Transverse colon (tissue), 4 donors: ENCODE measurements at regions not wholly inside any gene's neighbourhood (a gene's known extent, or its start where the extent isn't known, plus 50 kb on each side); places are given as distances from the start of the nearest gene placed in this dataset.

Experiments used
- DNase-seq: peaks from one replicate; pipeline ENCODE4 v3.0.0-alpha.2; 2019
- H3K27ac ChIP-seq, 4 donors: fragments of 200-600 bp; sonication (generic); 2 replicates each; pipeline ENCODE4 v1.5.1; 2016 to 2018; ENCODE audit warnings: inconsistent platforms in 4 of 4
- H3K27me3 ChIP-seq: fragments of 200-600 bp; sonication (generic); 2 replicates; pipeline ENCODE4 v1.5.1; 2017; ENCODE audit warnings: inconsistent platforms
- H3K36me3 ChIP-seq, 4 donors: fragments of 200-600 bp; sonication (generic); 2 replicates each; pipeline ENCODE4 v1.5.1; 2017 to 2019; ENCODE audit warnings: inconsistent platforms in 4 of 4
- H3K4me1 ChIP-seq, 4 donors: fragments of 200-600 bp; sonication (generic); 2 replicates each; pipeline ENCODE4 v1.5.1; 2017 to 2020; ENCODE audit warnings: inconsistent platforms in 4 of 4
- H3K4me3 ChIP-seq, 4 donors: fragments of 200-600 bp; sonication (generic); 1 replicate in 1 of 4; 2 replicates in 3 of 4; pipeline versions ENCODE4 v1.5.1 to v1.6.1; 2017 to 2019; ENCODE audit warnings: inconsistent platforms in 4 of 4
- H3K9me3 ChIP-seq, 2 donors: fragments of 200-600 bp; sonication (generic); 2 replicates each; pipeline ENCODE4 v1.5.1; 2017 to 2019; ENCODE audit warnings: inconsistent platforms in 2 of 2
- EP300 ChIP-seq: sonication (generic); formaldehyde crosslinking; IDR thresholded peaks from one replicate; pipeline ENCODE4 v1.6.1; 2017; ENCODE audit warnings: antibody characterized with exemption, low read depth
- POLR2A ChIP-seq: fragments of 450-650 bp; IDR thresholded peaks from one replicate; pipeline ENCODE4 v1.6.1; 2016; ENCODE audit warnings: antibody characterized with exemption, mild to moderate bottlenecking, moderate library complexity
- POLR2AphosphoS5 ChIP-seq, 3 donors: sonication (generic); formaldehyde crosslinking; IDR thresholded peaks; one replicate each; pipeline ENCODE4 v1.6.1; 2016; ENCODE audit warnings: antibody characterized with exemption in 3 of 3
- WGBS, 2 donors: methylation state at CpG; one replicate each; pipeline ENCODE4 v1.1.5; 2018; ENCODE audit warnings: low coverage in 1 of 2; 5-methylcytosine and 5-hydroxymethylcytosine counted together
- in situ Hi-C, 4 donors: fragments of 200-750 bp; cut with MboI; loops; one replicate each; pipeline versions ENCODE4 v1.15.0 to v1.15.1; 2017; ENCODE audit warnings: low sequenced_read_pairs in 3 of 4, low pct_ligation_motif_present in 1 of 4, low pct_unique_long_range_greater_than_20kb in 1 of 4
- intact Hi-C: fragments of 100-400 bp; cut with DNase I; formaldehyde crosslinking; loops from one replicate; pipeline ENCODE4 v1.15.1; 2023; ENCODE audit warnings: low total_unique reads
- TF ChIP-seq, protein P1 (sequence below), 5 experiments: fragments of 200-600 bp in 3 of 5; fragments of 450-650 bp in 2 of 5; sonication (generic) in 3 of 5; IDR thresholded peaks; 1 replicate in 2 of 5; 2 replicates in 3 of 5; pipeline ENCODE4 v1.5.1; 2016 to 2017; ENCODE audit warnings: antibody characterized with exemption in 5 of 5, inconsistent platforms in 3 of 5, mild to moderate bottlenecking in 2 of 5, moderate library complexity in 1 of 5

- H3K36me3 ChIP-seq = no peaks in the 10 kb centered on the region
- no peak for TF ChIP-seq POLR2AphosphoS5 (IDR thresholded peaks at IDR 0.05)
- TF ChIP-seq, protein P1, sequence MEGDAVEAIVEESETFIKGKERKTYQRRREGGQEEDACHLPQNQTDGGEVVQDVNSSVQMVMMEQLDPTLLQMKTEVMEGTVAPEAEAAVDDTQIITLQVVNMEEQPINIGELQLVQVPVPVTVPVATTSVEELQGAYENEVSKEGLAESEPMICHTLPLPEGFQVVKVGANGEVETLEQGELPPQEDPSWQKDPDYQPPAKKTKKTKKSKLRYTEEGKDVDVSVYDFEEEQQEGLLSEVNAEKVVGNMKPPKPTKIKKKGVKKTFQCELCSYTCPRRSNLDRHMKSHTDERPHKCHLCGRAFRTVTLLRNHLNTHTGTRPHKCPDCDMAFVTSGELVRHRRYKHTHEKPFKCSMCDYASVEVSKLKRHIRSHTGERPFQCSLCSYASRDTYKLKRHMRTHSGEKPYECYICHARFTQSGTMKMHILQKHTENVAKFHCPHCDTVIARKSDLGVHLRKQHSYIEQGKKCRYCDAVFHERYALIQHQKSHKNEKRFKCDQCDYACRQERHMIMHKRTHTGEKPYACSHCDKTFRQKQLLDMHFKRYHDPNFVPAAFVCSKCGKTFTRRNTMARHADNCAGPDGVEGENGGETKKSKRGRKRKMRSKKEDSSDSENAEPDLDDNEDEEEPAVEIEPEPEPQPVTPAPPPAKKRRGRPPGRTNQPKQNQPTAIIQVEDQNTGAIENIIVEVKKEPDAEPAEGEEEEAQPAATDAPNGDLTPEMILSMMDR (IDR thresholded peaks at IDR 0.05) = no peak
- TF ChIP-seq EP300 = no peak
- no peak for TF ChIP-seq POLR2A
- no peaks in the 10 kb centered on the region for H3K4me1 ChIP-seq
- no peaks in the 10 kb centered on the region for H3K27me3 ChIP-seq
- no peak overlapping the region for H3K27ac ChIP-seq
- WGBS, 2 donors = 54 to 64% methylated on average over 4 of the region's 4 CpGs
- in situ Hi-C loops (no loop called here), intact Hi-C loops (no loop called here)
- no peak for DNase-seq
- H3K4me3 ChIP-seq = no peak overlapping the region
- no peaks in the 10 kb centered on the region for H3K9me3 ChIP-seq
These were observed 371.7 kb upstream of the BRINP3 start for GRCh38 chr1:190849346-190849745.

DNA sequence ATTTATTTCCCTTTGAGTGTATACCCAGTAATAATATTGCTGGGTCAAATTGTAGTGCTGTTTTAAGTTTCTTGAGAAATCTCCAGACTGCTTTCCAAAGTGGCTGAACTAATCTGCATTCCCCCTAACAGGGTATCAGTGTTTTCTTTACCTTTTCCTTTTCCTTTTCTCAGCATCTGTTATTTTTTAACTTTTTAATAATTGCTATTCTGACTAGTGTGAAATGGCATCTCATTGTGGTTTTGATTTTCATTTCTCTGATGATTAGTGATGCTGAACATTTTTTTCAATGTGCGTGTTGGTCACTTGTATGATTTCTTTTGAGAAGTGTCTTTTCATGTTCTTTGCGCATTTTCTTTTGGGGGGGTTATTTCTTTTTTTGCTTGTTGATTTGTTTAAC is 374.9 kb upstream of the BRINP3 start:
- in situ Hi-C loops = no loop called here
- no peaks in the 10 kb centered on the region for H3K4me1 ChIP-seq
- no peaks in the 10 kb centered on the region for H3K36me3 ChIP-seq
- TF ChIP-seq POLR2A (no peak), EP300 (no peak), POLR2AphosphoS5 (IDR thresholded peaks at IDR 0.05) (no peak)
- TF ChIP-seq, protein P1 (IDR thresholded peaks at IDR 0.05) = no peak
- H3K4me3 ChIP-seq = no peak overlapping the region
- DNase-seq = no peak
- no peaks in the 10 kb centered on the region for H3K9me3 ChIP-seq
- H3K27me3 ChIP-seq = no peaks in the 10 kb centered on the region
- no peak overlapping the region for H3K27ac ChIP-seq
- WGBS, 2 donors = 89 to 98% methylated on average over 2 of the region's 2 CpGs
- intact Hi-C loops = no loop called here

DNA sequence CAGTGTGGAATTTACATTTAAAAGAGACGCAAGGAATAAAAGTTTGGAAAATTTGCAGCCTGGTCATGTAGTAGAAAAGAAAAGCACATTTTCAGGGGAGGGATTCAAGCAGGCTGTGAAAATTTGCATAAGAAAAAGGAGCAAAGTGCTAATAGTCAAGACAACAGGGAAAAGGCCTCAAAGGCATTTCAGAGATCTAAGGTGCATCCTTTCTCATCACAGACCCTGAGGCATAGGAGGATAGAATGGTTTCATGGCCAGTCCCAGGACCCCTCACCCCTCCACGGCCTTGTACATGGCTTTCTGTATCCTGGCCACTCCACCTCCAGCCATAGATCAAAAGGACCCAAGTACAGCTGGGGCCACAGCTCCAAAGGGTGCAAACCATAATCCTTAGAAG is 380.5 kb upstream of the BRINP3 start:
- intact Hi-C loops = no loop called here

DNA sequence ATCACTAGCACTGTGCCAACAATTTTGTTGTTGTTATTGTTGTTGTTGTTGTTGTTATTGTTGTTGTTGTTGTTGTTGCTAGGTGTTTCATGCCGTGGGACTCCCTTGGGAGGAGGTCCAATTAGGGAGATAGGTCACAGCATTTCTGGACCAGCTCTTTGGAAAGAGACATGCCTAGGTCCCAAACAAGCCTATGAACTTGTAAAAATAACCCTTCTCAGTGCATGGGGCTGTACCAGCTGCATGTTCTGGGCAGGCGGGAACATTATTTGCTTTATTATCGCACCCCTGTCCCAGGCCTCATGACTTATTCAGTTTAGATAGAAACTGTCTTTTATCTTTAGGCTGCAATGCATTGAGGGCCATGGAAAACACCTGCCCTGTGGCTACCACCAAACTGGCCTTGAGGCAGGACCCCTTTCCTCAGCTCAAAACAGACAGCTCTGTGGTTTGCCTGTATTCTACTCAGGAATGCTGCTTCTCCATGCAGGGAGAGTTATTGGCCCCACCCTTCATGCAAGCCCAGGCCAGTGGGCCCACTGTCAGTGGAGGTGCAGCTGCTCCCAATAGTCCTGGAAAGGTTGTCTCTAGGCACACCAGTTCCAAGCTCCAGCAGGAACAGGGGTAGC is 386.5 kb upstream of the BRINP3 start:
- H3K4me3 ChIP-seq = no peak overlapping the region
- DNase-seq = no peak
- in situ Hi-C loops = no loop called here
- no peak overlapping the region for H3K27ac ChIP-seq
- no peaks in the 10 kb centered on the region for H3K27me3 ChIP-seq
- no peaks in the 10 kb centered on the region for H3K4me1 ChIP-seq
- TF ChIP-seq EP300 (no peak), POLR2AphosphoS5 (IDR thresholded peaks at IDR 0.05) (no peak), POLR2A (no peak)
- TF ChIP-seq, protein P1 (IDR thresholded peaks at IDR 0.05) = no peak
- WGBS, 2 donors = 50 to 56% methylated on average over 2 to 3 of the region's 3 CpGs
- intact Hi-C loops = no loop called here
- H3K36me3 ChIP-seq = no peaks in the 10 kb centered on the region
- no peaks in the 10 kb centered on the region for H3K9me3 ChIP-seq

More for the DNA sequence above, 380.5 kb upstream of the BRINP3 start:
- no peak for DNase-seq
- no peak overlapping the region for H3K27ac ChIP-seq
- H3K27me3 ChIP-seq = no peaks in the 10 kb centered on the region
- no peaks in the 10 kb centered on the region for H3K36me3 ChIP-seq
- in situ Hi-C loops = no loop called here
- H3K9me3 ChIP-seq = no peaks in the 10 kb centered on the region
- no peaks in the 10 kb centered on the region for H3K4me1 ChIP-seq
- TF ChIP-seq EP300 = no peak
- no peak for TF ChIP-seq POLR2AphosphoS5 (IDR thresholded peaks at IDR 0.05)
- TF ChIP-seq POLR2A = no peak
- no peak overlapping the region for H3K4me3 ChIP-seq
- 84 to 91% methylated on average over 1 to 2 of the region's 2 CpGs for WGBS, 2 donors

DNA sequence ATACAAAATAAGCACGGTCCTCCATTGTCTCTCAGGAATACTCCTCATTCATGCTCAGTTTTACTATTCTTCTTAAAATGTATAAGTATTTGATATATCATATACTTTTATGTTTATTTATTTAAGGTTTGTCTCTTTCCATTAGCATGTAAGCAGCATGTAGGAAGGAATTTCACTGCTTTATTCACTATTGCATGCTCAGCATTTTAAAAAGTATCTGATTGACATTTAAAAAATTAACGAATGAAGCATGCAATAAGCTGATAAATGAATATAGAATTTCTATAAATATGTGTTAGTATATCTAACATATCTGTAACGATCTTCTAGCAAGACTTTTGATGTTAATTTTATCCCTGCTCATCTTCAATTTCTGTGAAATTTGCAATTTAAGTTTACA is 402.7 kb upstream of the BRINP3 start:
- Histone ChIP-seq H3K4me3 (no peak overlapping the region), H3K36me3 (no peaks in the 10 kb centered on the region), H3K9me3 (no peaks in the 10 kb centered on the region), H3K27me3 (no peaks in the 10 kb centered on the region), H3K4me1 (no peaks in the 10 kb centered on the region), H3K27ac (no peak overlapping the region)
- intact Hi-C loops (no loop called here), in situ Hi-C loops (no loop called here)
- DNase-seq = no peak
- 60 to 70% methylated on average over 3 of the region's 3 CpGs for WGBS, 2 donors
- TF ChIP-seq, protein P1 (IDR thresholded peaks at IDR 0.05) = no peak
- TF ChIP-seq POLR2AphosphoS5 (IDR thresholded peaks at IDR 0.05) = no peak
- TF ChIP-seq POLR2A = no peak
- no peak for TF ChIP-seq EP300
